ENCODE measurements at regions not wholly inside any gene's neighbourhood (a gene's known extent, or its start where the extent isn't known, plus 50 kb on each side); places are given as distances from the start of the nearest gene placed in this dataset.

DNA sequence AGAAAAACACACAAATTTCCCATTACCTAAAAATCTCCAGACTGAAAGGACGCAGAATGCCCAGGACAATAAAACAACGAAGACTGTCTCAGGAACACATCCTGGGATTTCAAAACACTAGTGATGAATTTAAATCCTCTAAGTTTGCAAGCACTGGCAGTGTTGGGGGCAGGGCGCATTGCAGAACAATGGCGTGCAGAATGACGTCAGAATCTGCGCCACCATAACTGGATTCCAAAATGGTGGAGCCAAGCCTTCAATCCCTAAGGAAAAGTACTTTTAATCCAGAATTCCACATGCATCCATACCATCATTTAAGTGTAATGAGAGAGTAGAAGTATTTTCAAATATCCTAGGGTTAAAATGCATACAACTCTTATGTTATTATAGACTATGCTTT is 679.1 kb downstream of the TRIML1 start:
- intact Hi-C loops (cut with micrococcal nuclease) = no loop called here

DNA sequence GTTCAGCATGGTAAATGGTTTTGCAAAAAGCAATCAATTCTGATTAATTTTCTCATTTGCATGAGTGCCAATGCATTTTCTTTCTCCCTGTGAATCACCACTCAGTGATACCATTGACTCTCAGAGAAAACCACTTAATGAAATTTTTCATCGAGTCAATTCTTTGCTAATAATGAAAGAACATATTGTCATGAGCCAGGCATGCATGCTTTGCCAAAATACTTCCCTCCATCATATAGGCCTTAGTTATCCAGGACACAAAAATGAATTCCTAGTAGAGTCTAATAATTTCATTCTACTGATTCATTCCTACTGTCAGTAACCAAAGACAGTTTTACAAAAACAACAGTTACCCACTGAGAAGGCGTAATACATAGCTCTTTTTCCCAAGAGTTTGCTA is 680.0 kb downstream of the TRIML1 start:
- intact Hi-C loops (cut with micrococcal nuclease) = no loop called here

DNA sequence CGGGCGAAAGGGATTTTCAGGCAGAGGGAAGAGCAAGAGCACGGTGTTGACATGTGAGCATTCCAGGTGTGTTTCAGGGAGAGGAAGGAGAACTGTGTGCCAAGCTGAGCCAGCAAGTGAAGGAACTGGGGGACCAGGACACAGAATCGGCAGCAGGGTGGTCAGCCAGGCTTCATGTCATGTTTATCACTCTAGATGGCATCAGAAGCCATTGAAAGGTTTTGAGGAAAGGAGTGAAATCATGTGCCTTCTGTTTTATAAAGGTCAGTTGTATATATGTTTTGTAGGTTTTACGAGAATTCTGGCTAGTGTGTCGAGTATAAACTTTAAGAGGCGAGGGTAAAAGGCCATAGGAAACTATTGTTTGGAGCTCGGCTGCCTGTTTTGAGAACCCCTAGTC is 682.3 kb downstream of the TRIML1 start:
- intact Hi-C loops (cut with micrococcal nuclease) = no loop called here

DNA sequence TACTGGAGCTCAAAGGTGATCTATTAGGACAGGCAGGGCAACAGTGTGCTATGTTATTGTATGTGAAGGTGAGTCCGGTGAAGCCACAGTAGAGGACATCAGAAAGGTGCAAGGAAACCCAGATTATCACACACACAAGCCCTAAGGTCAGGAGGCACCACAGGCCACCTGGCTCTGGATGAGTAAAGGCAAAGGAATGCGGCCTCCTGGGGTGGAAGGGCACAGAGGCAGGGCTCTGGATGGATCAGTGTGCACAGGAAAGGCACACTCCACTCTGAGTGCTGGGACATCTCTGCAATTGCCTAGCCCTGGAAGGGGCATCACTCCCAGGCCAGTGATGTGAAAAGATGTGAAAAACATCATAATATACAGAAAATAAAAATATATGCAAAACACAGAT is 683.5 kb downstream of the TRIML1 start:
- intact Hi-C loops (cut with micrococcal nuclease) = no loop called here

DNA sequence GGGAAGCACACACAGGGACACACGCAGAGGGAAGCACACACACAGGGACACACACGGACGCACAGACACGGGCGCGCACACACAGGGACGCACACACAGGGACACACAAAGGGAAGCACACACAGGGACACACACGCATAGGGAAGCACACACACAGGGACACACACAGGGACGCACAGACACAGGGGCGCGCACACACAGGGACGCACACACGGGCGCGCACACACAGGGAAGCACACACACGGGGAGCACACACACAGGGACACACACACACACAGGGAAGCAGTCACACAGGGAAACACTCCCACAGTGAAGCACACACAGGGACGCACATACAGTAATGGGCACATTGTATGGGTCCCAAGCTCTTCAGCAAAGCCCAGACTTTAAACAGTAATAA is 685.3 kb downstream of the TRIML1 start:
- intact Hi-C loops (cut with micrococcal nuclease) = no loop called here

DNA sequence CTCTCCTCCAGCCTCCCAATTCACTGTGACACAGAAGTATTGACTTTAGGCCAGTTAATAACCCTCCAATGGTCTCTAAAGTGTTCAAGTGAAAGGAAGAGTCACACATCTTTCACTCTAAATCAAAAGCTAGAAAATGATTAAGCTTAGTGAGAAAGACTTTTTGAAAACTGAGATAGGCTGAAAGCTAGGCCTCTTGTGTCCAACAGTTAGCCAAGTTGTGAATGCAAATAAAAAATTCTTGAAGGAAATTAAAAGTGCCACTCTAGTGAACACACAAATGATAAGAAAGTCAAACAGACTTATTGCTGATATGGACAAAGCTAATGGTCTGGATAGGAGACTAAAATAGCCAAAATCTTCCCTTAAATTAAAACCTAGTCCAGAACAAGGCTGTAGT is 687.2 kb downstream of the TRIML1 start:
- intact Hi-C loops (cut with micrococcal nuclease) = no loop called here

DNA sequence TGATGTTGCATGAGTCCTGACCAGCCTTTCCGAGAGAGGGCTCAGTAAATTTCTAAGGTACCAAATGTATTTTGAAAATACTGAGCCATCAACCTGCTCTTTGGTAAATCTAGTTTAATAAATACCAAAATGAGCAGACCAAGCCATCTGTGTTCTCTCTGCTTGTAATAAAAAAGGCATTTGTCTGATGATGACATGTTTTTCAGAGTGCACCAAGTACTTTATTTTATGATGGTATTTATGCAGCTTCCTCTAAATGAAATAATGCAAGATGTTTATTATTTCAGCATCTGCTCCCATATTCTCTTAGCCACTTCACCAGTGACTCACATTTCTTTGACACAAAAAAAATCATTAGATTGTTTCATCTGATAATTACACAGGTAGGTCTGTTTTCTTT is 700.5 kb downstream of the TRIML1 start:
- intact Hi-C loops (cut with micrococcal nuclease) = no loop called here

DNA sequence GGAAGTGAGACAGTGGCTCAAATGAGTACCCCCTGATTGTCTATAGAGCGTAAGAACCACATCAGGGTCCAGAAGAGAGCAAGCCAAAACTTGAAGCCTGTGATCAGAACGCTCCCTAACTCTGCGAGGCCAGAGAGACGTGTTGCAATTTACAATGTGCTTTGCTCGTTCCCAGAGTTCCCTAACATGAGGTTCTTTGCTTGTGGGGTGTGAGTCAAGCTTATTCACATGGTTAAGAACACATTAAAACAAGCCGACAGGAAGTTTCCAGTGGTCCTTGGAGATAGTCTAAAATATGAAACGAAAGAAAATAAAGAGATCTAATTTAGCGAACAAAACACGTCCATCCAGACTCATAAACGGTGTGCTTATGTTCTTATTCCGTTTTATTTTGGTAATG is 702.3 kb downstream of the TRIML1 start:
- intact Hi-C loops (cut with micrococcal nuclease) = no loop called here

DNA sequence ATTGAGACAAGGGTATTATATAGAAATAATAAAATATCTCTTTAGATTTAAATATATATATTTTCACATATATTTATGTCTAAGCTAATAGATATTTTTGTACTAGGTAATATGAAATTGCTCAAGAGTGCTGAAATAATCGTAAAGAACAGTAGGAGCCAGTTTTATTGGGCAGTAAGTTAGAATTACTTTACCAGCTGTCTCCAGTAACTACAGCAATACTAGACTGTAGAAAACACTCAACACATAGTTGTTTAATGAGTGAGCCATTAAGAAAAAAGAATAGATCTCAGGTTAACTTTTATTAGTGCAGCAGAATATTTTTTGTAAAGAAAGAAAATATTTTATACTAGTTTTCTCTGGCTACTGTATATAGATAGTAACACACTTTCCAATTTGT is 715.2 kb downstream of the TRIML1 start:
- intact Hi-C loops (cut with micrococcal nuclease) = no loop called here

DNA sequence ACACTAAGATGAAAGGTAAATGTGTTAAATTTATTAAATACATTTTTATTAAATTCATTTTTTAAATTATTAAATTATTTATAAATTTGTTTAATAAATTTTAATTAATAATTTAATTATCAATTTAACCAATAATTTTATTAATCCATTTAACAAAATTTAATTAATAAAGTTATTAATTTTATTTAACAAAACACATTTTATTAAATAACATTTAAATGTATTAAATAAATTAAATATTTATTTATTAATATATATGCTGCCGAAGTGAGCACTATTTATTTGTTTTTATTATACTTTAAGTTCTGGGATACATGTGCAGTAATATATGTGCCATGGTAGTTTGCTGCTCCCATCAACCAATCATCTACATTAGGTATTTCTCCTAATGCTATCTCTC is 719.5 kb downstream of the TRIML1 start:
- intact Hi-C loops (cut with micrococcal nuclease) = no loop called here

DNA sequence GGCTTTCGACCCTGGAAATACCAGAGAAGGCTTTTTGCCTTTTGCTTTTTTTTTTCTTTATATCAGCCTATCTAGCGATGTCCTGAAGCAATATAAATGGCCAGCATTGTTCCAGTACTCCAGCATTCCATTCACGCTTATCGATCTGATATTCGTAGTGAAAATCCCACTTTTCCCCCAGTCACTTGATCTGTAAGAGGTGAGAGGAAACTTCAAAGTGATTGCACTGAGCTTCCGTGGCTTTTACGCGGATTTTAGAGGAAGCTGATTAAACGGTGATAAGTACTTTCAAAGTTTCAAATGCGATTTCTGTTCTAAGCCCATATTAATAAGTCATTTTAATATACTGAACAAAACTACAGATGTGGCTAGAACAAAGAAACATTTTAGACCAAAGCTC is 725.5 kb downstream of the TRIML1 start:
- intact Hi-C loops (cut with micrococcal nuclease) = no loop called here

DNA sequence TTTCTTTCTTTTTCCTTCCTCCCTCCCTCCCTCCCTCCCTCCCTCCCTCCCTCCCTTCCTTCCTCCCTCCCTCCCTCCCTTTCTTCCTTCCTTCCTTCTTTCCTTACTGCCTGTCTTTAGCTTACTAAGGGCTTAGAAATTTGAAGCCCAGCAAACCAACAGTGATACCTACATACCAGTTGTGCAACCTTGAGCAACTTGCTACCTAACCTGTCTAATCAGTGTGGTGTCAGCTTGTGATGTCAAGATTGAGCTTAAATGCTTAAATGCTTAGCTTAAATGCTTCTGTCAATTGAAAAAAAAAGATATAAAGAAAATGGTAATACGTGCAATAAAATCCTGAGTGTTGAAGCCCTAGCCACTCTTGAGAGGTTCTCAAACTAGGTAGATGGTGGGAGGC is 728.6 kb downstream of the TRIML1 start:
- intact Hi-C loops (cut with micrococcal nuclease) = no loop called here

DNA sequence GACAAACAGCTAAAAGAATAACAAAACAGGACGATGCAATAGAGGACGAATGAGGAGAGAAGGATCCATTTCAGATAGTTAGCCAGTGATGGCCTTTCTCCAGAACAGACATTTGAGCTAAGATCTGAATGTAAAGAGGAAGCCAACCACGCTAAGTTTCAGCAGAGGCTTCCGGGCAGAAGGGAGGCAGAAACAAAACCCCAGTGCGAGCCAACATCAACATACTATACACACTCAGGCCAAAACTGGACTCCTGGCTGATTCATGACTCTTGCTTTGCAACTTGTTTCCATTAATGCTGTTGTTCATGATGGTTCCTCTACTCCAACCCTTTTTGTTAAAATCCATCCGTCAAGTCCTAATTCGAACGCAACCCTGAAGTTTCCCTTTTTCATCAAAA is 730.3 kb downstream of the TRIML1 start:
- intact Hi-C loops (cut with micrococcal nuclease) = no loop called here

DNA sequence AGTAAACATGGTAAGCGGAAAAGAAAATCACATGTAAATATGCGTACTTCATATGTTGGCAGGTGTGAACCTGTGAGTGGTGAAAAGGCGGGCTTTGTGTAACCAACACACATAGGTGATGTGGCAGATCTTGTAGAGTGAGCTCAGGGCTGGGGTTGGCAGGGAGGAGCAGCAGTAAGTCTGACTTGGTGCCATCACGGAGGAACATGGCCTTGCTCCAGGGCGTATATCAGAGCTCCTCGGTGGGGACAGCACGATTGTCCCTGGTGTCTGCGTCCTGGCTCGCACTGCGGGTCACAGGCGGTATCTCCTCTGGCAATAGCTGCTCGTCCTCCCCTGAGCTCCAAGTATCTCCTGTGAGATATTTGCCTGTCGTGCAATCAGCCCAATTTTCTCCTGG is 733.6 kb downstream of the TRIML1 start:
- intact Hi-C loops (cut with micrococcal nuclease) = no loop called here

DNA sequence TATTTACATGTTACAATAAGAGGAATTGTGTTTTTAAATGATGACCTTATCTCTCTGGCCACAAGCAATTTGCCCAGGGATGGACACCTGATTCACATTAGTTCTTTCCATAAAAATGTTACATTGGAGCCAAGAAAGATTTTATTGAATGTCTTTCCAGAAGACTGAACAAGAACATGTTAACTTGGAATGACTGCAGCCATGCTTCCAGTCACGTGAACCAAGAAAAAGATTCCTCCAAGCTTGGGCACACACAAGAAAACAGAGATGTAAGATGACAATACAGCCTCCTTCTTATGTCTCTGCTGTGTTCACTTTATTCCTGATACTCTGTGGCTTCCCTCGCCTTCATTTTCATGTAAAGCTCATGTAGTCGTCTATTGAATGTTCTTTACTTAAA is 737.6 kb downstream of the TRIML1 start:
- intact Hi-C loops (cut with micrococcal nuclease) = no loop called here

DNA sequence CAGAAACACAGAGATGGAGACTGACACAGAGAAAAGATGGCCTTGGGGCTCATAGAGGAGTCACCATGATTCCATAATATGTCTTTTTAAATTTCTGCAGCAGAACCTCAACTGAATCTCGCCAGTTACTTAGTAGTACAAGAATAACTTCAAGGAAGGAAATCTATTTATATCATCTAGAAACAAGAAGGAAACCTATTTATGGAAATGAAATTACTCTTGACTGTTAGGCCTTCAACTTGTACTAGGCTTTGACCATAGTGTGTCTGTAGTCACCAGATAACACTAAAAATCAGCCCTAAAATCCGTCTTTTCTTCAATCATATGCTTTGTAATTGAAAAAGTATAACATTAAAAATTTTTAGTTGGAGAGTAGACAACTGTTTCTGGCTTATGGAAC is 740.4 kb downstream of the TRIML1 start:
- intact Hi-C loops (cut with micrococcal nuclease) = no loop called here

DNA sequence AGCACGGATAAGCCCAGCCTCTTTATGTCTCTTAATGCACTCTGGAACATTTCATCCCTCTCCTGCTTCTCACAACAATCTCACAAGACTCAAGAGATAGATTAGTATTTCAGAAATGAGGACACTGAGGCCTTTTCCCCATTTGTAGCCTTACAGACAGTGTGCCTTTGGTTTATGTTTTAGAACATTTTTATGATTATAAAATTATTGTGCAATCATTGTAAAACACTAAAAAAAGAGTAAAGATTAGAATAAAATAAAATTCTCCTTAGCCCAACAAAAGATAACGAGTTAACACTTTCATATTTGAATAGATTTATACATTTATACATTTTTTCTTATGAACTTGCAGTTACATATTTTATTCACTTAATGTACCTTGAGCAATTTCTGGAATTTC is 748.7 kb downstream of the TRIML1 start:
- intact Hi-C loops (cut with micrococcal nuclease) = no loop called here

DNA sequence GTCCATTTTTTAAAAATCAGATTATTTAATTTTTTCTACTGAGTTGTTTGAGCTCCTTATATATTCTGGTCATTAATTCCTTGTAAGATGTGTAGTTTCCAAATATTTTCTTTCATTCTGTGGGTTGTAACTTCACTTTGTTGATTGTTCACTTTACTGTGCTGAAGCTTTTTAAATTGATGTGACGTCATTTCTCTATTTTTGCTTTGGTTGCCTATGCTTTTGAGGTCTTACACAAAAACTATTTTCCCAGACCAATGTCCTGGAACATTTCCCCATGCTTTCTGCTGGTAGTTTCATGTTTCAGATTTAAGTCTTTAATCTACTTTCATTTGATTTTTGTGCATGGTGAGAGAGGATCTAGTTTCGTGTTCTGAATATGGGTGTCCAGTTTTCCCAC is 753.6 kb downstream of the TRIML1 start:
- intact Hi-C loops (cut with micrococcal nuclease) = no loop called here

DNA sequence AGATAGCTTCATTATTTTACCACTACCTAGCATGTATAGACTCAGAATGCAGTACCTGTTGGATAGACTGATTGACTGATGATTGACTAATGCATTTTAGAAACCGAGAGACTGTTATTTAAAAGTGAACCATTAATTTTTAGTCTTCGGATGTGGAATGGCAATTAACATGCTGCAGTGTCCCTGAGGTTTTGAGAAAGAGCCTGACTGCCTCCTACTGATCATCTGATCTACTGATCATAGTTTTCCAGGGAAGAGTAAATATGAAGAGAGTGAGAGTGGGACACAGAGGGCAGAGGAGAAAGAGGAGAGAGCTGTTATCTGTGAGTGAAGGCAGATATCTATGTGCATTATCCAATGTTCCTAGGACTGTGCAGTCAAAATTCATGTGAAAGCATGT is 764.7 kb downstream of the TRIML1 start:
- intact Hi-C loops (cut with micrococcal nuclease) = no loop called here

DNA sequence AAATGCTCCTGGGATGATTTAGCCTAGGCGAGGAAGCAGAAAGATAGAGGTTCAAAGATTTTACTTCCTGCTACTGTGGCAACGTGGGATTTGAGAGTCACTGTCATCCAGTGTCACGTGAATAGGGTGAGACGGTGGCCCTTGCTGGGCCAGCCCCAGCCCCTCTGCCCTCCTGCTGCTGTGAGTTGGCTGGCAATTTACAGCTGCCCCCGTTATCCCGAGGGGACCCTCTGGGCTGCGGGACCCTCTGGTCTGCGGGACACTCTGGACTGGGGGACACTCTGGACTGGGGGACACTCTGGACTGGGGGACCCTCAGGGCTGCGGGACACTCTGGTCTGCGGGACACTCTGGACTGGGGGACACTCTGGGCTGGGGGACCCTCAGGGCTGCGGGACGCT is 765.4 kb downstream of the TRIML1 start:
- intact Hi-C loops (cut with micrococcal nuclease) = no loop called here

DNA sequence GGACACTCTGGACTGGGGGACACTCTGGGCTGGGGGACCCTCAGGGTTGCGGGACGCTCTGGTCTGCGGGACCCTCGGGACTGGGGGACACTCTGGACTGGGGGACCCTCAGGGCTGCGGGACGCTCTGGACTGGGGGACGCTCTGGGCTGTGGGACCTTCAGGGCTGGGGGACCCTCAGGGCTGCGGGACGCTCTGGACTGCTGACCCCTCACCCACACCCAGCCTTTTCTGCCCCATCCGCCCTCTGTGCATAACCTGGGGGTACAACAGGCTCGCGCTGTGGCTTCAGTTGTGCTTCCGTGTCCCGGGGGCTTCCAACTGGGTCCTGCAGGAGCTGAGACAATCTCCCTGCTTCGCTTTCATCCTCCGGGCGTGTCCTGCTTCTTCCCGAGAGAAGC is 766.0 kb downstream of the TRIML1 start:
- intact Hi-C loops (cut with micrococcal nuclease) = no loop called here

DNA sequence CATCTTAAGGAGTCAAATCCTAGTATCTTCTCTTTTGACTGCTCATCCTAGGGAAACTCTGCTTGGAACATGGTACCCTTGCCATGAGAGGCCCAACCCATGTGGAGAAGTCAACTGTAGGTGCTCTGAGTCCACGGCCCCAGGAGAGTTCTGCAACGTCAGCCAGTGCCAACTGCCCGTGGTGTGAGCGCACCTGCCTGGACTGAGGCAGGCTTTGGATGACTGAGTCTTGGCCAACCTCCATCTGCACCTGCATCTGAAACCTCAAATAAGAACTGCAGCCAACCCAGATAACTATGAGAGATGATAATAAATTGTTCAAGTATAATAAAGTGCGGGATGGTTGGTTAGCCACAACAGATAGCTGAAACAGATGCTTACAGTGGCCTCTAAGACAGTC is 772.0 kb downstream of the TRIML1 start:
- intact Hi-C loops (cut with micrococcal nuclease) = loop anchor here (5.0 kb wide), 1 partner anchor 1314 kb away; no protein-coding TSS in a partner anchor

DNA sequence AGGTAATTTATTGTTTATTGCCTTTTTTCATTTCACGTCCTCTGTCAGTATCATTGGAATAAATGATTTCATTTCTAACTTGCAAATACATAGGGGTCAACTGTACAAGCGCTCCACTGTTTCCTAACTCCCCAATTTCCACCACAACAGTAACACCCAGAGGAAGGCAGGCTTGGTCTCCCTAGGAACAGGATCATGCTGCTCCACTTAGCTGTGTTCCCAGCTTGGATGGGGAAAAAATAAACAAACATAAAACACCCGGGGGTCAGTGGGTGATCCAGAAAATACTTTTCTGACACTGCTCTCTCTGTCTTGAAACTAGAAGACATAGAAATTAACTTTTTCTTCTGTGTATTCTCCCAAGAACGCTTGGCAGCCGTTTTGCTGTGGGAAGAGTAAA is 772.5 kb downstream of the TRIML1 start:
- intact Hi-C loops (cut with micrococcal nuclease) = loop anchor here (5.0 kb wide), 1 partner anchor 1314 kb away; no protein-coding TSS in a partner anchor

DNA sequence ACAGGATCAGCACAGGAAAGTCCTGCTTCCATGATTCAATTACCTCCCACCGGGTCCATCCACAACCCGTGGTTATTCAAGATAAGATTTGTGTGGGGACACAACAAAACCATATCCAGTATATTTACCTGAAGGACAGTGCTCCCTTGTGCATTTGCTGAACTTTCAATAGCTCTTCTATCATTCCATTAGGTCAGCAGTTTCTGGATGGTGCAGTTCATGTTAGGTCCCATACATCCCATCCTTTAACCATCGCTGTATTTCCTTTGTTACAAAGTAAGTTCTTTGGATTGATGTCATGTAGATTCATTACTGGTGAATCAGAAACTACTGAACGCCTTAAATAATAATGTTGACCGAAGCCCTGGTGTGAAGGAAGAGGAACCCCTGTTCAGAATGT is 775.9 kb downstream of the TRIML1 start:
- intact Hi-C loops (cut with micrococcal nuclease) = no loop called here

DNA sequence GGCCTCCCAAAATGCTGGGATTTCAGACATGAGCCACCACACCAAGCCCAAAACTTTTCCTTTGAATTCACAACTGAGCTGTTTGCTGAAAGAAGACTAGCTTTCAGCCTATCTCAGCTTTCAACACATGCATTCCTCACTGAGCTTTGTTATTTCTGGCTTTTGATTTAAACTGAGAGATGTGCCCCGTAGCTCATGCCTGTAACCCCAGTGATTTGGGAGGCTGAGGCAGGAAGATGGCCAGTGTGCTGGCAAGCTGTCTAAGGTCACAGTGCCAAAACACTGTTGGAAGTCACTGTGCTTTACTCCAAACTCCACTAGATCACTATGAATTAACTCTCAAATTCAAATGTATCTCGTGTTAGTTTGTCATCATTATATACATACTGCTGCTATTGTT is 779.5 kb downstream of the TRIML1 start:
- intact Hi-C loops (cut with micrococcal nuclease) = no loop called here
